HepG2 (cell line): ENCODE measurements at regions not wholly inside any gene's neighbourhood (a gene's known extent, or its start where the extent isn't known, plus 50 kb on each side); places are given as distances from the start of the nearest gene placed in this dataset.

Experiments
- ATAC-seq: fragments of 200-7000 bp; cut with Tn5 transposase; 3 replicates; pipeline ENCODE4 v1.9.1; 2020; ENCODE audit warnings: mild to moderate bottlenecking, moderate library complexity
- BruUV-seq: library from RNA; stranded (reverse); fragments of 400-500 nt; replicated peaks from 2 replicates; lab custom pipeline; 2021; lab: Mats Ljungman, UMichigan
- CTCF ChIA-PET: fragments of 300-600 bp; formaldehyde crosslinking; extraction: SDS; loops from one replicate; lab custom pipeline; 2021; ENCODE audit warnings: low total read pairs, inconsistent platforms, low intra/inter-chr PET ratio; lab: Yijun Ruan, JAX
- POLR2A ChIA-PET: fragments of 350-600 bp; sonication (Branson Sonifier 250); formaldehyde crosslinking; loops from one replicate; lab custom pipeline; 2020; ENCODE audit warnings: antibody characterized with exemption, inconsistent platforms; lab: Yijun Ruan, JAX
- DNase-seq: peaks from one replicate; pipeline ENCODE4 v3.0.0-alpha.2; 2015; ENCODE audit warnings: low spot score
- FAIRE-seq: peaks from 3 replicates; lab custom pipeline; 2011; peaks lifted over from hg19 to GRCh38; lab: Jason Lieb, UNC
- H2AFZ ChIP-seq: one replicate; pipeline ENCODE4 v1.6.1; 2011; ENCODE audit warnings: low read length, inconsistent platforms
- H3K27ac ChIP-seq: fragments of 300-600 bp; 3 replicates; pipeline ENCODE4 v1.8.0; 2011; ENCODE audit warnings: mixed run types, mild to moderate bottlenecking, mixed read lengths, low read length, inconsistent platforms; ENCODE audit not compliant: insufficient read depth; ENCODE audit errors: extremely low read length
- H3K27me3 ChIP-seq, 2 experiments: fragments of 200-600 bp in 1 of 2; 2 replicates in 1 of 2; 3 replicates in 1 of 2; pipeline versions ENCODE4 v1.6.0 to v1.8.0; 2011; ENCODE audit warnings: low read length in 2 of 2, mild to moderate bottlenecking in 2 of 2, moderate library complexity in 2 of 2, inconsistent platforms in 1 of 2; ENCODE audit not compliant: insufficient read depth in 2 of 2, control insufficient read depth in 1 of 2
- H3K36me3 ChIP-seq, 2 experiments: fragments of 200-600 bp in 1 of 2; replicated peaks in 1 of 2; 2 replicates in 1 of 2; 3 replicates in 1 of 2; pipeline versions ENCODE4 v1.5.1 to v1.8.0; 2011; ENCODE audit warnings: low read length in 2 of 2, inconsistent platforms in 1 of 2; ENCODE audit not compliant: insufficient read depth in 2 of 2, control insufficient read depth in 1 of 2
- H3K4me1 ChIP-seq: 2 replicates; pipeline ENCODE4 v1.5.1; 2012; ENCODE audit warnings: low read length, inconsistent platforms; ENCODE audit not compliant: insufficient read depth
- H3K4me2 ChIP-seq: 2 replicates; pipeline ENCODE4 v1.6.0; 2011; ENCODE audit warnings: low read depth, low read length, inconsistent platforms
- H3K4me3 ChIP-seq, 3 experiments: fragments of 200-600 bp in 1 of 3; sonication (generic), shearing (Covaris generic) in 1 of 3; replicated peaks in 1 of 3; 2 replicates each; pipeline ENCODE4 v1.5.1; 2011 to 2016; ENCODE audit warnings: low read length in 3 of 3, inconsistent platforms in 2 of 3, low read depth in 2 of 3, mild to moderate bottlenecking in 2 of 3, control low read depth in 1 of 3, mixed read lengths in 1 of 3; ENCODE audit not compliant: insufficient read depth in 1 of 3
- H3K79me2 ChIP-seq: one replicate; pipeline ENCODE4 v1.6.1; 2011; ENCODE audit warnings: low read length, inconsistent platforms; ENCODE audit not compliant: insufficient read depth
- H3K9ac ChIP-seq: 2 replicates; pipeline ENCODE4 v1.6.0; 2011; ENCODE audit warnings: mild to moderate bottlenecking, low read depth, low read length, inconsistent platforms; ENCODE audit not compliant: insufficient read depth
- H3K9me3 ChIP-seq: 2 replicates; pipeline ENCODE4 v1.5.1; 2012; ENCODE audit warnings: mild to moderate bottlenecking, low read length
- H4K20me1 ChIP-seq: 2 replicates; pipeline ENCODE4 v1.6.0; 2011; ENCODE audit warnings: inconsistent platforms, mild to moderate bottlenecking, low read length, moderate library complexity; ENCODE audit not compliant: insufficient read depth
- ARID2 ChIP-seq: sonication (generic); formaldehyde crosslinking; IDR thresholded peaks from 2 replicates; pipeline ENCODE4 v1.8.1; 2022; ENCODE audit warnings: mild to moderate bottlenecking, missing genetic modification reagents, borderline replicate concordance
- CCAR2 ChIP-seq: fragments of 200-400 bp; formaldehyde crosslinking; optimal IDR thresholded peaks from 2 replicates; pipeline ENCODE3; 2018; ENCODE audit warnings: low read depth, mild to moderate bottlenecking, low read length, moderate library complexity
- DR1 ChIP-seq: sonication (generic); formaldehyde crosslinking; IDR thresholded peaks from 2 replicates; pipeline ENCODE4 v1.8.0; 2021; ENCODE audit warnings: mild to moderate bottlenecking, missing genetic modification reagents, inconsistent platforms
- FOXJ3 ChIP-seq: sonication (generic); formaldehyde crosslinking; IDR thresholded peaks from 2 replicates; pipeline ENCODE4 v1.4.0; 2020; ENCODE audit warnings: missing genetic modification reagents, mild to moderate bottlenecking, borderline replicate concordance
- HOXA5 ChIP-seq: sonication (generic); formaldehyde crosslinking; IDR thresholded peaks from 2 replicates; pipeline ENCODE4 v1.4.0; 2020; ENCODE audit warnings: missing genetic modification reagents
- ZNF160 ChIP-seq: sonication (generic); formaldehyde crosslinking; IDR thresholded peaks from 2 replicates; pipeline ENCODE4 v1.8.0; 2022; ENCODE audit warnings: mild to moderate bottlenecking, inconsistent platforms, missing genetic modification reagents
- ZNF713 ChIP-seq: sonication (generic); formaldehyde crosslinking; IDR thresholded peaks from 2 replicates; pipeline ENCODE4 v1.4.0; 2020; ENCODE audit warnings: mild to moderate bottlenecking, missing genetic modification reagents
- ZNF780A ChIP-seq: sonication (generic); formaldehyde crosslinking; IDR thresholded peaks from 2 replicates; pipeline ENCODE4 v1.8.0; 2022; ENCODE audit warnings: mild to moderate bottlenecking, missing genetic modification reagents, moderate library complexity
- WGBS: methylation state at CpG from one replicate; pipeline ENCODE4 v1.1.6; 2017; ENCODE audit warnings: low lambda C conversion rate; 5-methylcytosine and 5-hydroxymethylcytosine counted together
- in situ Hi-C: cut with HindIII; loops from 2 replicates; pipeline ENCODE4 v1.10.0; 2017; ENCODE audit warnings: low pct_unique_long_range_greater_than_20kb; ENCODE audit not compliant: extremely low pct_ligation_motif_present
- intact Hi-C: fragments of 100-400 bp; cut with micrococcal nuclease; formaldehyde crosslinking; loops from one replicate; pipeline ENCODE4 v1.10.0; 2022; ENCODE audit not compliant: unreplicated experiment
- TF ChIP-seq, protein P1 (sequence below), 2 experiments: fragments of 450-650 bp in 1 of 2; sonication (generic) in 1 of 2; formaldehyde crosslinking in 1 of 2; IDR thresholded peaks; 2 replicates each; pipeline versions ENCODE4 v1.6.1 to v1.8.0; 2016 to 2022; ENCODE audit warnings: antibody characterized with exemption in 1 of 2, mild to moderate bottlenecking in 1 of 2, missing genetic modification reagents in 1 of 2
- TF ChIP-seq, protein P2 (sequence below): IDR thresholded peaks from 2 replicates; pipeline ENCODE4 v1.6.1; 2016
- TF ChIP-seq, protein P3 (sequence below): sonication (generic); formaldehyde crosslinking; IDR thresholded peaks from 2 replicates; pipeline ENCODE4 v1.5.0; 2020; ENCODE audit warnings: missing genetic modification reagents
- TF ChIP-seq, protein P4 (sequence below): sonication (generic); formaldehyde crosslinking; IDR thresholded peaks from 2 replicates; pipeline ENCODE4 v1.9.0; 2021; ENCODE audit warnings: missing genetic modification reagents, mild to moderate bottlenecking, borderline replicate concordance

DNA sequence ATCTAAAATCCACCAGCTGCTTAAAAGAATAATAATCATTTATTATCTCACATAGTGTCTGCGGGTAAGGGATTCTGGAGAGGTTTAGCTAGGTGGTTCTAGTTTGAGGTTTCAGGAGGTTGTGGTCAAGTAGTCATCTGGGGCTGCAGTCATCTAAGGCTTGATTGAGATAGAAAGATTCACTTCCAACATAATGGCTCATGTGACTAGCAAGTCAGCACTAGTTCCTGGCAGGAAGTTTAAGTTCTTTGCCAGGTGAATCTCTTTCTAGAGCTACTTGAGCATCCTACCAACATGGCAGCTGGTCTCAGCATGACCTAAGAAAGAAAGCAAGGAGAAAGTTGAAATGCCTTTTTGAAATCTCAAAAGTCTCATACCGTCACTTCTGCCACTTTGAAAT, 128.8 kb downstream of the EDN1 start:
- no peak for ATAC-seq
- 38% methylated on average over 2 of the region's 2 CpGs for WGBS
- no TSS peak for BruUV-seq
- intact Hi-C loops (no loop called here), in situ Hi-C loops (no loop called here)
- CTCF ChIA-PET: no interaction called here
- FAIRE-seq: no peak
- Histone ChIP-seq H3K4me3 (no peak overlapping the region), H3K4me2 (no peak overlapping the region), H2AFZ (no peak overlapping the region), H3K36me3 (no peaks in the 10 kb centered on the region), H4K20me1 (no peaks in the 10 kb centered on the region), H3K79me2 (no peaks in the 10 kb centered on the region), H3K27ac (no peak overlapping the region), H3K27me3 (no peaks in the 10 kb centered on the region), H3K9ac (no peak overlapping the region), H3K4me1 (0 out of 2 replicates have a peak, but pooled peaks cover 4% of the 10 kb centered on the region), H3K9me3 (peaks cover 5% of the 10 kb centered on the region; the same call in 1 of the 2 replicates)
- DNase-seq: no peak
- POLR2A ChIA-PET: no interaction called here
- TF ChIP-seq FOXJ3 (CRISPR knock-in tag) (no peak), ZNF160 (CRISPR knock-in tag) (no peak), ZNF780A (CRISPR knock-in tag) (no peak), ARID2 (CRISPR knock-in tag) (no peak), ZNF713 (CRISPR knock-in tag) (no peak), DR1 (CRISPR knock-in tag) (no peak), CCAR2 (no peak), HOXA5 (CRISPR knock-in tag) (no peak)
- TF ChIP-seq, protein P1, sequence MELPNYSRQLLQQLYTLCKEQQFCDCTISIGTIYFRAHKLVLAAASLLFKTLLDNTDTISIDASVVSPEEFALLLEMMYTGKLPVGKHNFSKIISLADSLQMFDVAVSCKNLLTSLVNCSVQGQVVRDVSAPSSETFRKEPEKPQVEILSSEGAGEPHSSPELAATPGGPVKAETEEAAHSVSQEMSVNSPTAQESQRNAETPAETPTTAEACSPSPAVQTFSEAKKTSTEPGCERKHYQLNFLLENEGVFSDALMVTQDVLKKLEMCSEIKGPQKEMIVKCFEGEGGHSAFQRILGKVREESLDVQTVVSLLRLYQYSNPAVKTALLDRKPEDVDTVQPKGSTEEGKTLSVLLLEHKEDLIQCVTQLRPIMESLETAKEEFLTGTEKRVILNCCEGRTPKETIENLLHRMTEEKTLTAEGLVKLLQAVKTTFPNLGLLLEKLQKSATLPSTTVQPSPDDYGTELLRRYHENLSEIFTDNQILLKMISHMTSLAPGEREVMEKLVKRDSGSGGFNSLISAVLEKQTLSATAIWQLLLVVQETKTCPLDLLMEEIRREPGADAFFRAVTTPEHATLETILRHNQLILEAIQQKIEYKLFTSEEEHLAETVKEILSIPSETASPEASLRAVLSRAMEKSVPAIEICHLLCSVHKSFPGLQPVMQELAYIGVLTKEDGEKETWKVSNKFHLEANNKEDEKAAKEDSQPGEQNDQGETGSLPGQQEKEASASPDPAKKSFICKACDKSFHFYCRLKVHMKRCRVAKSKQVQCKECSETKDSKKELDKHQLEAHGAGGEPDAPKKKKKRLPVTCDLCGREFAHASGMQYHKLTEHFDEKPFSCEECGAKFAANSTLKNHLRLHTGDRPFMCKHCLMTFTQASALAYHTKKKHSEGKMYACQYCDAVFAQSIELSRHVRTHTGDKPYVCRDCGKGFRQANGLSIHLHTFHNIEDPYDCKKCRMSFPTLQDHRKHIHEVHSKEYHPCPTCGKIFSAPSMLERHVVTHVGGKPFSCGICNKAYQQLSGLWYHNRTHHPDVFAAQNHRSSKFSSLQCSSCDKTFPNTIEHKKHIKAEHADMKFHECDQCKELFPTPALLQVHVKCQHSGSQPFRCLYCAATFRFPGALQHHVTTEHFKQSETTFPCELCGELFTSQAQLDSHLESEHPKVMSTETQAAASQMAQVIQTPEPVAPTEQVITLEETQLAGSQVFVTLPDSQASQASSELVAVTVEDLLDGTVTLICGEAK (IDR thresholded peaks at IDR 0.05): no peak
- TF ChIP-seq, protein P1 (CRISPR knock-in tag; IDR thresholded peaks at IDR 0.05): no peak
- TF ChIP-seq, protein P2, sequence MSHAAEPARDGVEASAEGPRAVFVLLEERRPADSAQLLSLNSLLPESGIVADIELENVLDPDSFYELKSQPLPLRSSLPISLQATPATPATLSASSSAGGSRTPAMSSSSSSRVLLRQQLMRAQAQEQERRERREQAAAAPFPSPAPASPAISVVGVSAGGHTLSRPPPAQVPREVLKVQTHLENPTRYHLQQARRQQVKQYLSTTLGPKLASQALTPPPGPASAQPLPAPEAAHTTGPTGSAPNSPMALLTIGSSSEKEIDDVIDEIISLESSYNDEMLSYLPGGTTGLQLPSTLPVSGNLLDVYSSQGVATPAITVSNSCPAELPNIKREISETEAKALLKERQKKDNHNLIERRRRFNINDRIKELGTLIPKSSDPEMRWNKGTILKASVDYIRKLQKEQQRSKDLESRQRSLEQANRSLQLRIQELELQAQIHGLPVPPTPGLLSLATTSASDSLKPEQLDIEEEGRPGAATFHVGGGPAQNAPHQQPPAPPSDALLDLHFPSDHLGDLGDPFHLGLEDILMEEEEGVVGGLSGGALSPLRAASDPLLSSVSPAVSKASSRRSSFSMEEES (CRISPR knock-in tag): no peak
- TF ChIP-seq, protein P3, sequence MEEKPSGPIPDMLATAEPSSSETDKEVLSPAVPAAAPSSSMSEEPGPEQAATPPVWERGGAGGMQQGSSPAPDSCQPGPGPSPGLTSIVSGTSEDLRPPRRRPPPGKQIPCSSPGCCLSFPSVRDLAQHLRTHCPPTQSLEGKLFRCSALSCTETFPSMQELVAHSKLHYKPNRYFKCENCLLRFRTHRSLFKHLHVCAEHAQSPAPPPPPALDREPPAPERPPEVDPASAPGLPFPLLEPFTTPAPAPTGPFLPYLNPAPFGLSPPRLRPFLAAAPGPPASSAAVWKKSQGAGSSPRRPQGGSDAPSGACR (CRISPR knock-in tag): no peak
- TF ChIP-seq, protein P4, sequence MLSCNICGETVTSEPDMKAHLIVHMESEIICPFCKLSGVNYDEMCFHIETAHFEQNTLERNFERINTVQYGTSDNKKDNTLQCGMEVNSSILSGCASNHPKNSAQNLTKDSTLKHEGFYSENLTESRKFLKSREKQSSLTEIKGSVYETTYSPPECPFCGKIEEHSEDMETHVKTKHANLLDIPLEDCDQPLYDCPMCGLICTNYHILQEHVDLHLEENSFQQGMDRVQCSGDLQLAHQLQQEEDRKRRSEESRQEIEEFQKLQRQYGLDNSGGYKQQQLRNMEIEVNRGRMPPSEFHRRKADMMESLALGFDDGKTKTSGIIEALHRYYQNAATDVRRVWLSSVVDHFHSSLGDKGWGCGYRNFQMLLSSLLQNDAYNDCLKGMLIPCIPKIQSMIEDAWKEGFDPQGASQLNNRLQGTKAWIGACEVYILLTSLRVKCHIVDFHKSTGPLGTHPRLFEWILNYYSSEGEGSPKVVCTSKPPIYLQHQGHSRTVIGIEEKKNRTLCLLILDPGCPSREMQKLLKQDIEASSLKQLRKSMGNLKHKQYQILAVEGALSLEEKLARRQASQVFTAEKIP (CRISPR knock-in tag): no peak
